Gastrocnemius medialis (tissue), 4 donors: ENCODE measurements at regions not wholly inside any gene's neighbourhood (a gene's known extent, or its start where the extent isn't known, plus 50 kb on each side); places are given as distances from the start of the nearest gene placed in this dataset.

ENCODE experiments used
- POLR2A ChIP-seq, 2 donors: fragments of 450-650 bp; IDR thresholded peaks; one replicate each; pipeline ENCODE4 v1.6.1; 2017; ENCODE audit warnings: antibody characterized with exemption in 2 of 2, mild to moderate bottlenecking in 2 of 2, moderate library complexity in 2 of 2
- TF ChIP-seq, protein P1 (sequence below), 5 experiments: fragments of 450-650 bp in 3 of 5; fragments of 200-600 bp in 2 of 5; sonication (generic) in 2 of 5; IDR thresholded peaks in 4 of 5; conservative IDR thresholded peaks in 1 of 5; 1 replicate in 4 of 5; 2 replicates in 1 of 5; pipeline ENCODE4 v1.5.1; 2016 to 2019; ENCODE audit warnings: antibody characterized with exemption in 5 of 5, mild to moderate bottlenecking in 3 of 5, moderate library complexity in 3 of 5

DNA sequence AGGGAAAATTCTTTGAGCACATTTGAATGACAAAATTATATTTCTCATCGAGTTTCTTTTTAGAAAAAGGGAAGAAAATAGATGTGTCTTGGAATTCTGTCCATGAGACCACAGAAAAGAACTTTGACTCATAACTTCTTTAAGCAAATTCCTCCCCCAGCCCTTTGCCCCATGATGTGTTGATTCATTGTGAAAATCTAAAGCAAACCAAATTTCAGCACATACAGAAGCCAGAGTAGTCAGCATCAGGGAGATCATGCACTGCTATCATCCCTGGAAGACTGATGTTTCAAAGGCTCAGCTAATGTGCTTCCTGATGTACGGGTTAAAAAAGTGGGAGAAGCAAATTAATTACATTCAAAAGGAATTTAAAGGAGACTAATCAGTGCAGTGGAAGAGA is 159.7 kb downstream of the FAT3 start:
- no peak for TF ChIP-seq POLR2A (IDR thresholded peaks at IDR 0.05)
- TF ChIP-seq, protein P1, sequence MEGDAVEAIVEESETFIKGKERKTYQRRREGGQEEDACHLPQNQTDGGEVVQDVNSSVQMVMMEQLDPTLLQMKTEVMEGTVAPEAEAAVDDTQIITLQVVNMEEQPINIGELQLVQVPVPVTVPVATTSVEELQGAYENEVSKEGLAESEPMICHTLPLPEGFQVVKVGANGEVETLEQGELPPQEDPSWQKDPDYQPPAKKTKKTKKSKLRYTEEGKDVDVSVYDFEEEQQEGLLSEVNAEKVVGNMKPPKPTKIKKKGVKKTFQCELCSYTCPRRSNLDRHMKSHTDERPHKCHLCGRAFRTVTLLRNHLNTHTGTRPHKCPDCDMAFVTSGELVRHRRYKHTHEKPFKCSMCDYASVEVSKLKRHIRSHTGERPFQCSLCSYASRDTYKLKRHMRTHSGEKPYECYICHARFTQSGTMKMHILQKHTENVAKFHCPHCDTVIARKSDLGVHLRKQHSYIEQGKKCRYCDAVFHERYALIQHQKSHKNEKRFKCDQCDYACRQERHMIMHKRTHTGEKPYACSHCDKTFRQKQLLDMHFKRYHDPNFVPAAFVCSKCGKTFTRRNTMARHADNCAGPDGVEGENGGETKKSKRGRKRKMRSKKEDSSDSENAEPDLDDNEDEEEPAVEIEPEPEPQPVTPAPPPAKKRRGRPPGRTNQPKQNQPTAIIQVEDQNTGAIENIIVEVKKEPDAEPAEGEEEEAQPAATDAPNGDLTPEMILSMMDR (IDR thresholded peaks at IDR 0.05 in 4 of 5, conservative IDR thresholded peaks at IDR 0.05 in 1 of 5): no peak
